Gastroesophageal sphincter (tissue), 4 donors: ENCODE measurements at regions not wholly inside any gene's neighbourhood (a gene's known extent, or its start where the extent isn't known, plus 50 kb on each side); places are given as distances from the start of the nearest gene placed in this dataset.

ENCODE experiments used
- ATAC-seq: fragments of 150-250 bp; one replicate; pipeline ENCODE4 v1.9.1; 2016; ENCODE audit warnings: mild to moderate bottlenecking, moderate library complexity
- H3K27ac ChIP-seq, 4 donors: fragments of 200-600 bp; sonication (generic) in 3 of 4; 1 replicate in 3 of 4; 2 replicates in 1 of 4; pipeline ENCODE4 v1.5.1; 2016 to 2019
- H3K27me3 ChIP-seq: fragments of 200-600 bp; sonication (generic); one replicate; pipeline ENCODE4 v1.5.1; 2019
- H3K36me3 ChIP-seq, 2 donors: fragments of 200-600 bp; sonication (generic); one replicate each; pipeline ENCODE4 v1.5.1; 2019; ENCODE audit warnings: control low read depth in 1 of 2
- H3K4me1 ChIP-seq, 3 donors: fragments of 200-600 bp; sonication (generic); 1 replicate in 2 of 3; 2 replicates in 1 of 3; pipeline ENCODE4 v1.5.1; 2016 to 2019; ENCODE audit warnings: control low read depth in 2 of 3
- H3K4me3 ChIP-seq, 2 donors: fragments of 200-600 bp; sonication (generic); one replicate each; pipeline ENCODE4 v1.5.1; 2019; ENCODE audit warnings: mild to moderate bottlenecking in 1 of 2, moderate library complexity in 1 of 2
- H3K9me3 ChIP-seq, 3 donors: fragments of 200-600 bp; sonication (generic); one replicate each; pipeline ENCODE4 v1.5.1; 2017 to 2019; ENCODE audit warnings: control low read depth in 2 of 3
- CTCF ChIP-seq, 4 experiments: fragments of 200-600 bp in 2 of 4; fragments of 450-650 bp in 2 of 4; sonication (generic) in 1 of 4; IDR thresholded peaks; one replicate each; pipeline ENCODE4 v1.5.1; 2017 to 2019; ENCODE audit warnings: antibody characterized with exemption in 4 of 4, mild to moderate bottlenecking in 2 of 4, moderate library complexity in 2 of 4
- EP300 ChIP-seq: sonication (generic); formaldehyde crosslinking; IDR thresholded peaks from one replicate; pipeline ENCODE4 v1.6.1; 2017; ENCODE audit warnings: antibody characterized with exemption, mild to moderate bottlenecking
- POLR2A ChIP-seq, 2 donors: fragments of 450-650 bp; IDR thresholded peaks; one replicate each; pipeline ENCODE4 v1.6.1; 2017; ENCODE audit warnings: antibody characterized with exemption in 2 of 2, mild to moderate bottlenecking in 2 of 2, moderate library complexity in 1 of 2
- POLR2AphosphoS5 ChIP-seq: sonication (generic); formaldehyde crosslinking; IDR thresholded peaks from one replicate; pipeline ENCODE4 v1.6.1; 2017; ENCODE audit warnings: antibody characterized with exemption
- WGBS, 2 donors: methylation state at CpG; one replicate each; pipeline ENCODE4 v1.1.5; 2018; ENCODE audit warnings: low coverage in 1 of 2; 5-methylcytosine and 5-hydroxymethylcytosine counted together

GRCh38 chr2:47264686-47265085 lies 88.4 kb upstream of the CALM2 start:
- ATAC-seq: no peak
- H3K27ac ChIP-seq: no peak overlapping the region

GRCh38 chr2:47264143-47264542 lies 87.8 kb upstream of the CALM2 start:
- H3K4me3 ChIP-seq: no peak overlapping the region
- no peaks in the 10 kb centered on the region for H3K27me3 ChIP-seq
- WGBS, 2 donors: 83 to 96% methylated on average over 4 to 7 of the region's 8 CpGs
- H3K4me1 ChIP-seq: peaks cover 0 to 19% (median 0%) of the 10 kb centered on the region in 3 donors
- TF ChIP-seq EP300 (no peak), CTCF (IDR thresholded peaks at IDR 0.05) (no peak), POLR2A (IDR thresholded peaks at IDR 0.05) (no peak), POLR2AphosphoS5 (no peak)
- no peak overlapping the region for H3K27ac ChIP-seq
- H3K36me3 ChIP-seq: no peaks in the 10 kb centered on the region
- H3K9me3 ChIP-seq: no peaks in the 10 kb centered on the region
- no peak for ATAC-seq

More at GRCh38 chr2:47264686-47265085, 88.4 kb upstream of the CALM2 start:
- no peaks in the 10 kb centered on the region for H3K9me3 ChIP-seq
- H3K27me3 ChIP-seq: no peaks in the 10 kb centered on the region
- no peak overlapping the region for H3K4me3 ChIP-seq
- no peaks in the 10 kb centered on the region for H3K36me3 ChIP-seq
- 89% methylated on average over 5 of the region's 8 CpGs; no CpG with 5 or more reads in 1 of the 2 donors for WGBS, 2 donors
- TF ChIP-seq POLR2AphosphoS5 (no peak), EP300 (no peak), CTCF (IDR thresholded peaks at IDR 0.05) (no peak), POLR2A (IDR thresholded peaks at IDR 0.05) (no peak)
- peaks cover 0 to 24% (median 0%) of the 10 kb centered on the region in 3 donors for H3K4me1 ChIP-seq

- TF ChIP-seq EP300: no peak
- TF ChIP-seq POLR2A (IDR thresholded peaks at IDR 0.05): no peak
- TF ChIP-seq CTCF (IDR thresholded peaks at IDR 0.05): no peak
- no peak for TF ChIP-seq POLR2AphosphoS5
- H3K9me3 ChIP-seq: no peaks in the 10 kb centered on the region
- ATAC-seq: no peak
- H3K27ac ChIP-seq: no peak overlapping the region
- no peak overlapping the region for H3K4me3 ChIP-seq
- no peaks in the 10 kb centered on the region for H3K36me3 ChIP-seq
- peaks cover 0 to 14% (median 0%) of the 10 kb centered on the region in 3 donors for H3K4me1 ChIP-seq
- H3K27me3 ChIP-seq: no peaks in the 10 kb centered on the region
- 96 to 100% methylated on average over 1 to 4 of the region's 5 CpGs for WGBS, 2 donors
Observed at GRCh38 chr2:47262657-47263056, 86.3 kb upstream of the CALM2 start.

GRCh38 chr2:47260971-47261370 lies 84.7 kb upstream of the CALM2 start:
- H3K27me3 ChIP-seq: no peaks in the 10 kb centered on the region
- H3K27ac ChIP-seq: no peak overlapping the region
- no peaks in the 10 kb centered on the region for H3K36me3 ChIP-seq
- ATAC-seq: no peak
- no peaks in the 10 kb centered on the region for H3K9me3 ChIP-seq
- 82% methylated on average over 3 of the region's 3 CpGs; no CpG with 5 or more reads in 1 of the 2 donors for WGBS, 2 donors
- H3K4me1 ChIP-seq: peaks cover 0 to 14% (median 0%) of the 10 kb centered on the region in 3 donors
- no peak overlapping the region for H3K4me3 ChIP-seq
- TF ChIP-seq CTCF (IDR thresholded peaks at IDR 0.05): no peak
- no peak for TF ChIP-seq EP300
- no peak for TF ChIP-seq POLR2AphosphoS5
- TF ChIP-seq POLR2A (IDR thresholded peaks at IDR 0.05): no peak

- Histone ChIP-seq H3K4me1 (peaks cover 0 to 2% (median 0%) of the 10 kb centered on the region in 3 donors), H3K27me3 (no peaks in the 10 kb centered on the region), H3K36me3 (no peaks in the 10 kb centered on the region), H3K4me3 (no peak overlapping the region), H3K27ac (no peak overlapping the region), H3K9me3 (no peaks in the 10 kb centered on the region)
- no peak for ATAC-seq
- 78 to 100% methylated on average over 1 to 3 of the region's 3 CpGs for WGBS, 2 donors
- TF ChIP-seq CTCF (IDR thresholded peaks at IDR 0.05): no peak
- no peak for TF ChIP-seq POLR2AphosphoS5
- TF ChIP-seq EP300: no peak
- no peak for TF ChIP-seq POLR2A (IDR thresholded peaks at IDR 0.05)
Observed at GRCh38 chr2:47259829-47260228, 83.5 kb upstream of the CALM2 start.
